HG03066 (cell line): ENCODE measurements at regions not wholly inside any gene's neighbourhood (a gene's known extent, or its start where the extent isn't known, plus 50 kb on each side); places are given as distances from the start of the nearest gene placed in this dataset.

Source experiments
- ATAC-seq: cut with Tn5 transposase; IDR thresholded peaks from one replicate; pipeline ENCODE4 v1.9.1; 2021; ENCODE audit warnings: low read depth; ENCODE audit not compliant: unreplicated experiment

DNA sequence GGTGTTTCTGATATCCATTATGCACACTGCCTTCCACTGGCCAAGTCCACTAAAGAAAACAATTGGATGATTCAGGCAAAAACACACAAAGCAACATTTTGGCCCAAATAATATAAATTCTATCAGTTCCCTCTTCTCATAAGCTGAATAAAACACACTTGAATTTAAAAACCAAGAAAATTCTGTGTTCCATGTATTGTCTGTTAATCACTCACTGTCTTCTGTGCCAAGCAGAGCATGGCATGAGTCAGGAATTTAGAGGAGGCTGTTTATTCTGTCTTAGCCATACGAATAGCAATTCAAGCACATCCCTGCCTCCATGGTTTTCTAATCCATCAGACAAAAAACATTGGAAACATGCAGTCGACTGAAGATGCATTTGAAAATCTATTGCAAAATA is 215.6 kb upstream of the UMPS start:
- no peak for ATAC-seq

DNA sequence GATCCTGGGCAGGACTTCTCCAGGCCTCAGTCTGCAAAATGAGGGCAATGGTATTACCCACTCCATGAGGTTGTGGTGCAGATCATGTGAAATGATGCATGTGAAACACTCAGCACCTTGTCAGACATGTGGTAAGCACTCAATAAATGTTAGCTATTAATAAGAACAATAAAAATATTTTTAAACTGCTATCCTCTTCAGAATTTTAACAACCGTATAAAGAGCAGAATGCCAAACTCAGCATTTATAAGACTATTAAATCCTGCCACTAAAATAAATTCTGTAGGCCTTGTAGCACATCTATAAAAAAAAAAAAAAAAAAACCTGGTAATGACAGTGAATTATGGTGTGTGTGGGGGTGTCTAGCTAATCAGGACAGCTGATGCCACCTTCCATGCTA is 213.9 kb upstream of the UMPS start:
- no peak for ATAC-seq

DNA sequence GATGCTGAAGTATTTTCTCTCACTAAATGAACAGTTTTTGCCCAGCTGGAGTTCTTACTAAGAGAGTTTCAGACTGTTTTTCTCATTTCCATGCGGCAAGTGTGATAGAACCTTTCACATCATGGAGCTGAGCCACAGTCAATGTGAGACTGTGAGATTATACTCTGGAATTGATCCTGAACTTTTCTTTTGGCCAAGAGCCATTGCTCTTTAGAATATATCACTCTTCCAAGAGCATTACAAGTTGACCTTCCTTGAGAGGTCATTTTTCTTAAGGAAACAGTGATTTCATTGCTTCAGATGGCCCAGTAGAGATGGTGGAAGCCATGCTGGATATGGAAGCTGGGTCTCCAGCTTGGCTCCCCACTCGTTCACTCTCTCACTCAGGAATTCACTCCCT is 212.9 kb upstream of the UMPS start:
- no peak for ATAC-seq

DNA sequence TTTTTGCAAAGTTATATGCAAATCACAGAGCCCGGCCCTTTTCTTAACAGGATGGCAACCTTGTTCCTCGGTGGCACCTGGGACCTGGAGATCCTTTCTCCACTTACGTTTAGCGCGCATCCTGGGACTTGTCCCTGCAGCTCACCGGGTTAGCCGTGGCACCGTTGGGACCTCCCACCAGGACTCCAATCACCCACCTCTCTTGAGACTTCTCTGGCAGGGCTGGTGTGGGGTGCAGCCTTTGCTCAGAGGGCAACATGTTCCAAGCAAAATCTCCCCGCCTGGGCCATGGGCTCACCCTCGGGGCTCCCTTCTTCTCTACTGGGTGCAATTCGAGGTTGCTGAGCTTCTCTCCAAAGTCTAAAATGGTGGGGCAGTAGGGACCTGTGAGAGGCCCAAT is 211.9 kb upstream of the UMPS start:
- ATAC-seq, result no peak

DNA sequence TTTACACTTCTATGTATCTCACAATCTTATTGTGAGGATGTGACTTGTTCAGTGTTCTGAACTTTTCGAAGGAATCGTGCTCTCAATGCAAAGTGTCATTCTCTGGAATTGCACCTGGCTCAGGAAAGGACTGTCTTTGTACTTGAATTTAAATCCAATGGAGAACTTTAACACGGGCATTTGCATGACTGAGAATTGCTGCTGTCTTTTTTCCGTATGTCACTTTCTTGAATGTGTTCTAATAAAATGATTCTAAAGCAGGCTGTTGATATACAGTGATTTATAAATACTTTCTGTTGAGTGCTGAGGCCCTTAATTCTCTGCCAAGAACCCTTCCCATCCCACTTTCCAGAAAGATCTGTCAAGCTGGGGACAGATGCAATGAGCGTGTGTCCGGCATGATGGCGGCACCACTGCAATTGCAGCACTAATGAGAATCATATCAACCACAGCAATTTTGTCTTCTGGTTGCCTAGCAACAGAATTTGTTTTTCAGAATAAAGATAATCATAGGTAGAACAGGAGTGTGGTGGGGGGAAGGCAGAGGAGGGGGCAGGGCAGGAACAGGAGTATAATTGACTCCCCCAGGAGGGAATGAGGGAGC is 210.6 kb upstream of the UMPS start:
- ATAC-seq, result no peak

DNA sequence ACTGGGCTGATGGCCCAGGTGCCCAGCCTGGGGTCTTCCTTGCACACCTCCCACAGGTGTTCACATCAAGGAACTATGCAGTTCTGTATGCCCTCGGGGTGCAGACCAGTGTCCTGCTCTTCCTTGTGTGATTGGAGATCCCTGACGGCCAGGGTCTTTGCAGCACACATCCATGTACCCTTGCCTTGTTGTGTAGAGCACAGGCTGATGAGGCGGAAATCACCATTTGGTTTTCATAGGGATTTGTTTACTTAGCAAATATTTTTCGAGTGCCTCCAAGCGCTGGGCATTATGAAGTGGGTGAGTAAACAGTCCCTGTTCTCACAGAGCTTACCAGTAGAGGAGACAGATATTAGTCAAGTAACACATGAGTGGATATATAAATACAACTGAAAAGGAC is 209.3 kb upstream of the UMPS start:
- no peak for ATAC-seq

DNA sequence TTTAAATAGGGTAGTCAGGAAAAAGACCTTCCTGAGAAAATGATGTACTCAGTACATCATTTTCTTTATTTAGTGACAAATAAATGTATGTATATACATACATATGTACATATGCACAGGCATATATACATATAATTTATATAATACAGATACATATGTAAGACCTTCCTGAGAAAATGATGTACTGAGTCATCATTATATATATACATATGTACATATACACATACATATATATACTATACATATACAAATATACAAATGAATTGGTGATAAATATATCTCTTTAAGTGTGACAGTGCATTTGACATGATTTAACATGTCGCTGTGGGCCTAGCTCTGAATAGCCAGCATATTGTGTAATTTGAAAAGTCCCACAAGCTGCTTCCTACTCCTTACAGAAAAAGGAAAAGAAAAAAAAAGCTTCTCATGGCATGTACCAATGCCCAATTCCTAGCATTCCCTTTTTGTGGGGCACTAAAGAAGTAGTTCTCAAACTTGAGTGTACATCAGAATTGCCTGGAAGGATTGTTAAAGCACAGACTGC is 208.1 kb upstream of the UMPS start:
- ATAC-seq, result no peak

DNA sequence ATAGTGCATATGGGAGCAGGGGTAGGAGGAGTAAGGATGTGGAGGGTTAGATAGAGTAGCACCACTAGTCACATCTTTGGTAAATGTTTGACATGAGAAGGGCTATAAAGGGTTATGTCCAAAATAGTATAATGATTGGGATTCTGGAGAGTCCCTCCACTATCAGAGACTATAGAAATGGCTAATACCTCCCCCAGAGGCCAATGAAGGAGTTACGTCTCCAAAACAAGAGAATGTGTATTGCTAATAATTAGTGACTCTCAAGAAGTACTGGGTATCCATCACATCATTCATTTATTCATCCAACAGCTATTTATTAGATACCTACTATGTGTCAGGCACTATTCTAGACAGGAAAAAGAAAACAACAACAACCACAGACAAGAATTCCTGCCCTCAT is 203.7 kb upstream of the UMPS start:
- ATAC-seq, result no peak

DNA sequence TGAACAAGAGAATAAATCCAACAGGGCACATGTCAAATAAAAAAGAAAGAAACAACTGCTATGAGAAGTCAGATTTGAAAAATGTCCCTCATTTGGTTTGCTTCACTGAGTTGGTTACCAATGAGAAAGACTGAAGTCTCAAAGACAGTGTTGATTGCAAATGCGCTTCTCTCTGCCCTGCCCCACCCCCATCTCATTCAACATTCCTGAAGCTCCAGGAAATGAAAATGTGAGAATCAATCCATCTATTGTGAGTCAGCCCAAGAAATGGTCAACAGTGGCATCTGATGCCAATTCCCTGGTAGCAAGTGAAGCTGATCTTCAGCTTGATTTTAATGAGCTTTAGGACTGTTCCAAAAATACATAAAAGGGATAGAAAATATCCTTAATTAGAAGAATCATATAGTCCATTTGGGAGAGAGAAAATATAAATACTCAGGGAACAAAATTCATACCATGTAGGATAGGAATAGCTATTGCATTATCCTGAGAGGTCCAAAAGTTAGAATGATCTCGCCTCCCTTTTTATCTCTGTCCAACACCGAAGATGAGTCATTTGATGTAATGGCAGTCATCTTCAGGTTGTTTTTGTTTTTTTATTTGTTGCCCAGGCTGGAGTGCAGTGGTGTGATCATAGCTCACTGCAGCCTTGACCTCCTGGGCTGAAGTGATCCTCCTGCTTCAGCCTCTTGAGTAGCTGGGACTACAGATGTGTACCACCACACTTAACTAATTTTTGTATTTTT is 200.3 kb upstream of the UMPS start:
- no peak for ATAC-seq

DNA sequence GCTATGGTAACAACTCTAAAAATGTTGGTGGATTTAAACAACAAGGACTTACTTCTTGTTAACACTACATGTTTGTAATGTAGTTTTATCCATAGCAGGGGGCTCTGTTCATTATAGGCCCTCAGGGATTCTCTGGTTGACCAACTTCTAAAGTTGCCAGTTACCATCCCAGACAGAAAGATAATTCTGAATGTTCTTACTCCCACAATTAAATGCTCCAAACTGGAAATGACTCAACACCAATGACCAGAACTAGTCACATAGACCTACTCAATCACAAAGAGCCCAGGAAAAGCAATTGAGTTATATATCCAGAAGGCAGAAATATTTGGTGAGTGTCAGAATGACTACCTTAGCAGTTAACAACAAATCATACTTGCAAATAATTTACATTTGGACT is 199.3 kb upstream of the UMPS start:
- no peak for ATAC-seq

DNA sequence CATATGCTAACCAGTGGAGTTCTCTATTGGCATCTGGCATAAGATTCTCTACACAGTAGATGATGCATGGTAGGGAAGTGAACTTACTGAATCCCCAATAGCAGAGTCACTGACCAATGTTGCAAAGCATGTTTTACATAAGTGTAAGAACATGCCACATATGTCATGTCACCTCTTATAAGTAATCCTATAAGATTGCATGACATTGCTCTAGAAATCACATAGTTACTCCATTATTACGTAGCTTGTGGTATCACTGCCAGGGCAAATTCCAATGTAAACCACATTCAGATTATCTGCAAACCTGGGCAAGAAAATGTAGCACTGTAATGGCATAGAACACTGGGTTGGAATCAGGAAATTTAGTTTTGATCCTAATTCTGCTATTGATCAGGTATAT is 198.2 kb upstream of the UMPS start:
- ATAC-seq, result no peak

DNA sequence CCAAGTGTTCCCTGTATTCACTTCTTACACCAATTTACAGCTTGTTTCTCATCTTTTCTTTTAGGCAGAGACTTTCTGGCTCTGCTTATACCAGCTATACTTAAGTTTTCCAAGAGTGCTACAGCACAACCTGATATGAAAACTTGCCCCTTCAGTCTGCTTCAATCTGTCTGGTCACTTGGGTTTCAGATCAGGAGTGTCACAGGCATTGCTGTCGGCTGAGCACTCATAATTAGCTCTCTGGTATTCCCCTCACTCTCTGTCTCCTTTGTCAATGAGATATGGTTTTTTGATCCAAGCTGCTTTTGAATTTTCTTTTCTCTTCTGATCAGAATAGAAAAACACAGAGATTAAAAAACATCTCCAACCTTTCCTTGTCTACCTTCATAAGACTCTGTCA is 194.9 kb upstream of the UMPS start:
- no peak for ATAC-seq

DNA sequence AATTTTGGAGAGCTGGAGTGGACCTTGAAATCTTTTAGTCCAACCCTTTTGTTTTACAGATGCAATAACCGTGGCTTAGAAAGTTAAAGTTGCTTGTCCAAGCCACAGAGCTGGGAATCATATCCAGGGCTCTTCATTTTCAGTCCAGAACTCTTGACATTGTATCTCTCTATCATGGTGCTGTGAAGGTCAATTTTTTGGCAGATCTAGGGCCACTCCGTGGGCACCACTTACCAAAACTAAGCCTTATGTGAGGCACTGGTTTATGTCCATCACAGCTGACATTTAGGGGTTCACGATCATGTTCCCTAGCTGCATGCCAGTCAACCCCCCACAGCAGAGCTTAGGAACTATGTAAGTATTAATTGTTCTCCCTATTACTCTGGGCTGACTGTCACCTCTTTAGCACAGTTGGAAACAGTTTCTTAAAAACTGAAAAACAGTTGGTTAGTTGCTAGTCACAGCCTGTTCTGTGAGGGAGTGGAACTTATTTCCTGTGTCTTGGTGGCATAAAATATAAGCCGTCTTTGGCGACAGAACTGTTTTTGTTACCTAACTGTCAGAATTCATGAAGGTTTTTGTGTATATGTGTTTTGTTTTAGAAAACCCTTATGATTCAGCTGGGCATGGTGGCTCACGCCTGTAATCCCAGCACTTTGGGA is 189.6 kb upstream of the UMPS start:
- no peak for ATAC-seq

DNA sequence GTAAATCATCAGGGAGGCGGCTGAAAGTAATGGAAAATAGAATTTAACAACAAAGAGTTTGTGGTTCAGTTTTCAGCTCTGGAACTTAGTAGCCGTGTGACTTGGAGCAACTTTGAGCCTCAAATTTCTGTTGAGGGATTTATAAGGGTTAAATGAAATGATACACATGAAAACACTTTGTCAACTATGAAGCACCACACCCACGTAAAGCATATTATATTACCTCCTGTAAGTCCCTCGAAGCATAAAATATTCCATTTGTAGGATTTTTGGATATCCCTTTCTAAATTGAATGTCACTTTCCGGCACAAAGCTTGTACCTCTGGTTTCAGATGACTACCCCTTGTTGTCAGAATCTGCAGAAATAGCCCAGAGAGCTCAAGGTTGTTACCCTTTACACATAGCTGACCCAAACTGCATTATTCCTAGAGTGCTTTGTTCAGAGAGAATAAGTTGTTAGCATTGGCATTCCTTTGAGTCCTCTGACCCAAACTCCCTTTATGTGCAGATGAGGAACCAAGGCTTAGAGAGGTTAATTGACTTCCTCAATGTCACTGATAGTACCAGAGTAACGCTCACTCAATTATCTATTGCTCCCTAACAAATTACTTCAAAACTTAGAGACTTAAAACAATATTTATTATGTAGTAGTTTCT is 187.9 kb upstream of the UMPS start:
- no peak for ATAC-seq

DNA sequence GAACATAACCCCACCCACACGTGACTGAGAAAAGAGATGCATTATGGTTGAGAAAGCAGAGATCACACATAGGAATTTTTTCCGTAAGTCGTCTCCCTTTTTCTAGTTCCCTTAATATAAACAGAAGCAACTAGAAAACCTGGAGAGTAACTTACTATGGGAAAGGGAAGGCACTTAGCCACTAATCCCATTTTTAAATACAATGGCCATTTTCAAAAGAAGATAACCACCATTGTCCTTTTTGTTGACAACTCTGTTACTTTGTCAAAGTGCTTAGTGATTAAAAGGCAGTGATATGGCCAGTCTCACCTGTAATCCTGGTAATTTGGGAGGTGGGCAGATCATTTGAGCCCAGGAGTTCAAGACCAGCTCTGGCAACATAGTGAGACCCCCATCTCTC is 184.4 kb upstream of the UMPS start:
- ATAC-seq, result no peak

DNA sequence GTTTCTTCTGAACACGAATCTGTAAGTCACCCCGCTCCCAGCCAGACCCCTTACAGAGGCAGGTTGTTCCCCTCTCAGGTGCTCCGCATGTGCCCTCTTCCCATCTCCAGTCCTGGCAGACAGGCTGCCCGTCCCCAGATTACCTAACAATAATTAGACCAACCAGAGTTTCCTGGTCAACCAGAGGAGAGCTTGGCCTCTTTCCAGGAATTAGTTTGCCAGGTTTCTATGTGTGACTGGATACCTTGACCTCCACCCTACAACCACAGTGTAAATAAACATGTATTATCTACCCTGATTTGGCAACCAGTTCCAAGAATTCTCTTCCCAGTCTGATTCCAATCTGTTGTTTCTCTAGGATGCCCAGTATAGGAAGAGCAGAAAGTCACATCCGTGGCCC is 178.0 kb upstream of the UMPS start:
- no peak for ATAC-seq

DNA sequence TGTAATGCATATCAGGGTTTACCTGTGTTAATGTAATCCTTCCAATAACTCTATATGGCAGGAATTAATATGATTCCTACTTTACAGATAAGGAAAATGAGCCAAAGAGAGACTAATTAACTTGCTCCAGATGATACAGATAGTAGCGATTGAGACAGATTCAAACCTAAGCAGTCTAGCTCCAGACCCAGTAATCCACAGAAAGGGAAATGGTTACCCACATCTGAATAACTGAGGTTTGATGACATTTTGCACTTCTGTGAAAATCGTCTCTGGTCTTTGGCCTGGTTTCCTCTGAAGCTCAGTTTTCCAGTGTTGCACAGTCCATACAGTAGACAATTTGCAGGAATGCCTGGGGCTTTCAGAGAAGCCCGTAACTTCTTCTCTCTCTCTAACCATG is 177.1 kb upstream of the UMPS start:
- no peak for ATAC-seq

DNA sequence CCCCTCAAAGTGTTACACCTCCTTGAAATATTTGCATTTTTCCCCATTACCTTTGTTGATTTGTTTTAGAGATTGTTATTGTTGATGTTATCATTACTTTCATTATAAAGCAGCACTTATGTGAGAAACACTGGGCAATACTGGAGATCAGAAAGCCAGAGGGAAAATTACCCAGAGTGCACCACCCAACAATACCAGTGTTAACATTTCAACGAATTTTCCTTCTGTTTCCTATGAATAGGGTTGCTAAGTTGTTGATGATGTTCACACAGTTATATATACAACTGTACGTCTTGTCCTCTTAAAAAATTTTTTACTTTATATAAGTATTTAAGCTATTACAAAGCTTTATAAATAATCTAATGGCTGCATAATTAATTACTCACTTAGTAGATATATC is 173.6 kb upstream of the UMPS start:
- ATAC-seq, result no peak

DNA sequence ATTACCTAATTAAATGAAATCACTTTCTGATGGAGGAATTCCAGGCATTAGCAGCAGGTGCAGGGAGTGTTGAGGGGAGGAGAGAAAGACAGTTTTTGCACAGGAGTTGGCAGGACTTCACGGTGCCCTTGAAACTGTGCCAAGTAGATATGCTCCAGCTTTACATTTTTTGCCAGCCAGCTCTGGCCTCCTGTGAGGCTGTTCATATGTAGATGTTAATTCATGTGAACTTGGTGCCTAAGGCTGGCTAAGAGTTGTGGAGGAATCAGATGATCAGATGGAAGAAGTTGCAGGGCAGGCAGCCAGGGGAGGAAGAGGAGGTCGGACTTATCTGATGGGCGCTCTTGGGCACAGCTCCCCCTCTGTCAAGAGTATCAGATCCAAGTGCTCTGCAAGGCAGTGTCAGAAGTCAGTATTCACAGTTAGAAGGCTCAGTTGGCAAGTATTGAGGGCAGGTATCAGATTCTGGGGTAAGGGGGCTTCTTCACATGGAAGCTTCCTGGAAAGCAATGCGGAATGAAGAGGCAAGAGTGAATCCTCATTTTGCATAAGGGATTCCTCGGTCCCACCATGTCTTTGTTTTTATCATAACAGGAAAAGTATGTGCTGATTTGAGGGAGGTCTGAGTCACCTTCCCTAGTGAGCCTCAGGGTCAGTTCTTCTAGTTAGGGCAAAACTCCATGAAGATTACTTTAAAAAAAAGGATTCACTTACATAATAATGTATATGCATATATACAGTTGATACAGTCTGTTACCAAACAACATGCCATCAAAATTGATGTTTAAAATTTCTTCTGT is 172.6 kb upstream of the UMPS start:
- no peak for ATAC-seq

DNA sequence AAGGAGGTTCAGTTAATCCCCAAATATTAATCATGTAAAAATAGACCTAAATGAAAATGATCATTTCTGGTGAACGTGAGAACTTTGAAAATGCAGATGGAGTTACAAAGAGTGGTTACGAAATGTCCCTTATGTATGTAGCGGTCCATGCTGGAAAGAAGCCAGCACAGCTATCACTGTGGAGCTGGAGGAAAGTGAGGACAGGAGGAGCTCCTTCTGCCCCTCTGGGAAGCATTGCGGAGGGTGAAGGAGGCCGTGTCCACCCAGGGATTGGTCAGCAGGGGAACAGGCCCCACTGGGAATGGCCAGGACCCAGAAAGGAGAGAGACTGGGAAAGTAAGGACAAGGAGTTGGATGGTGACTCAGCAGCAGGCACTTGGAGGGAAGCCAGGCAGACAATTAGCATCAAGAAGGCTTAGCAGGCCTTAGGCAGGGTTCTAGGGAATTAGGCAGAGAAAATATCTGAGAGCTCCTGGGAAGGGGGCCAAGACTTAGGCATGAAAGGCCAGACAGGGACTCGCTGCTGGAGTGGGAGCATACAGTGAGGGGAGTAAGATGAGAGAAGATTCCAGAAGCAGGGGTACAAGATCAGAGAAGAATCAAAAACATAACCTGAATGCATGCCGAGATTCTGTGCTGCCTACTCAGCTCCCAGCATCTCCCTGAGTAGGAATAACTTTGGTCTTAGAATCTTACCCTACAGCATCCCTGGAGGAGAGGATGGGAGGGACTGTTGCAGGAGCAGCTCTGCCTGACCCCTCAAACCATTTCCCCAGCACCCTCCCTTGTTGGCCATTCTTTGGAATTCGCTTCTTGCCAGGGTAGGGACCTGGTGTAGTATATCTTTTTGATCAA is 171.0 kb upstream of the UMPS start:
- no peak for ATAC-seq
